ENCODE measurements at regions not wholly inside any gene's neighbourhood (a gene's known extent, or its start where the extent isn't known, plus 50 kb on each side); places are given as distances from the start of the nearest gene placed in this dataset.
"Not testable (repeated sequence)": the region's sequence is repeated elsewhere in the genome, so short reads cannot be mapped to it uniquely, and the experiment has no call there.

GRCh38 chr2:34705551-34706247 lies 1106.6 kb upstream of the FAM98A start:
- Histone ChIP-seq H3K27ac (replicated peaks) (no peak overlapping the region), H3K27me3 (ENCODE audit: insufficient read depth, poor library complexity, severe bottlenecking) (no peaks in the 10 kb centered on the region), H3K4me3 (replicated peaks; ENCODE audit: insufficient read depth, low read length) (no peak overlapping the region)
- DNase-seq (ENCODE audit: low read depth in 1 of 2, low spot score in 1 of 2): no peak
- TF ChIP-seq CTCF (IDR thresholded peaks at IDR 0.05; ENCODE audit: insufficient read depth, low read length): no peak
- TF ChIP-seq REST (IDR thresholded peaks at IDR 0.05; ENCODE audit: insufficient replicate concordance, low read depth): no peak
- no peak for TF ChIP-seq SPI1 (IDR thresholded peaks at IDR 0.05; ENCODE audit: borderline replicate concordance, low read depth)
- TF ChIP-seq GABPA (IDR thresholded peaks at IDR 0.05; ENCODE audit: low read depth): no peak
- TF ChIP-seq POLR2AphosphoS5 (IDR thresholded peaks at IDR 0.05; ENCODE audit: low read depth): no peak

- no peak overlapping the region for H3K4me3 ChIP-seq (replicated peaks; ENCODE audit: insufficient read depth, low read length)
- no peaks in the 10 kb centered on the region for H3K27me3 ChIP-seq (ENCODE audit: insufficient read depth, poor library complexity, severe bottlenecking)
- no peak for DNase-seq (ENCODE audit: low read depth in 1 of 2, low spot score in 1 of 2)
- no peak overlapping the region for H3K27ac ChIP-seq (replicated peaks)
- TF ChIP-seq SPI1 (IDR thresholded peaks at IDR 0.05; ENCODE audit: borderline replicate concordance, low read depth) (no peak), GABPA (IDR thresholded peaks at IDR 0.05; ENCODE audit: low read depth) (no peak), CTCF (IDR thresholded peaks at IDR 0.05; ENCODE audit: insufficient read depth, low read length) (no peak), REST (IDR thresholded peaks at IDR 0.05; ENCODE audit: insufficient replicate concordance, low read depth) (no peak), POLR2AphosphoS5 (IDR thresholded peaks at IDR 0.05; ENCODE audit: low read depth) (no peak)
These were observed 1104.2 kb upstream of the FAM98A start for GRCh38 chr2:34703292-34703691.

GRCh38 chr2:34702391-34702790 lies 1103.3 kb upstream of the FAM98A start:
- H3K27ac ChIP-seq (replicated peaks); H3K4me3 ChIP-seq (replicated peaks; ENCODE audit: insufficient read depth, low read length); H3K27me3 ChIP-seq (ENCODE audit: insufficient read depth, poor library complexity, severe bottlenecking); DNase-seq (ENCODE audit: low read depth in 1 of 2, low spot score in 1 of 2): not testable (repeated sequence)

- H3K4me3 ChIP-seq (replicated peaks; ENCODE audit: insufficient read depth, low read length); H3K27ac ChIP-seq (replicated peaks); H3K27me3 ChIP-seq (ENCODE audit: insufficient read depth, poor library complexity, severe bottlenecking); DNase-seq (ENCODE audit: low read depth in 1 of 2, low spot score in 1 of 2): not testable (repeated sequence)
These were observed 1078.5 kb upstream of the FAM98A start for GRCh38 chr2:34677591-34677990.

- not testable (repeated sequence) for DNase-seq (ENCODE audit: low read depth in 1 of 2, low spot score in 1 of 2); H3K4me3 ChIP-seq (replicated peaks; ENCODE audit: insufficient read depth, low read length); H3K27me3 ChIP-seq (ENCODE audit: insufficient read depth, poor library complexity, severe bottlenecking); H3K27ac ChIP-seq (replicated peaks)
These were observed 1078.0 kb upstream of the FAM98A start for GRCh38 chr2:34677119-34677531.

Measured in HL-60 (cell line).